ENCODE measurements at regions not wholly inside any gene's neighbourhood (a gene's known extent, or its start where the extent isn't known, plus 50 kb on each side); places are given as distances from the start of the nearest gene placed in this dataset.
"Not testable (repeated sequence)": the region's sequence is repeated elsewhere in the genome, so short reads cannot be mapped to it uniquely, and the experiment has no call there.

GRCh38 chr4:126385954-126386353 is 1071.2 kb downstream of the FAT4 start:
- no peak for DNase-seq

DNA sequence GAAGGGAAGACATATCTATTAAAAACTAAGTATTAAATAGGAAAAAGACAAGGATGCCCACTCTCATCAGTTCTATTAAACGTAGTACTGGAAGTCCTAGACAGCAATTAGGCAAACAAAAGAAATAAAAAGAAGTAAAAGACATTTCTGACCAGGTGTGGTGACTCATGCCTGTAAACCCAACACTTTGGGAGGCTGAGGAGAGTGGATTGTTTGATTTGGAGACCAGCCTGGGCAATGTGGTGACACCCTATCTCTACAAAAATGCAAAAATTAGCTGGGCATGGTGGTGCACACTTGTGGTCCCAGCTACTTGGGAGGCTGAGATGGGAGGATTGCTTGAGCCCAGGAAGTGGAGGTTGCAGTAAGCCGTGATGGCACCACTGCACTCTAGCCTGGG is 1071.8 kb downstream of the FAT4 start:
- no peak for DNase-seq

- DNase-seq, result no peak
These were observed 1080.9 kb downstream of the FAT4 start for GRCh38 chr4:126395664-126396063.

DNA sequence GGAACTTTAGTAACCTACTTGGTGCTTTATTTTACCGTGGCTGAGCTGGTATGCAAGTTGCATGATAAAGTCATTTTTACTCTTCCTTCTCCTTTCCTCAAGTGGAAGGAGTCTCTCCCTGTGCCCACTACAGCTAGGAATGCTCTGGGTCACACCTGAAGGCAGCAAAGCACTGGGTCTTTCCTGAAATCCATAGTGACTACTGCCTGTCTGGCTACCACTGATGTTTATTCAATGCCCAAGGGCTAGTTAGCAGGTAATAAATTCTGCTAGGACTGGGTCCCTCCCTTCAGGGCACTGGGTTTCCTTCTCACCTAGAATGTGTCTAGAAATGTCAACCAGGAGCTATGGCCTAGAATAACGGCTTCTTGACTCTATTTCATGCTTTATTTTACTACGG is 1081.4 kb downstream of the FAT4 start:
- DNase-seq, result no peak

- no peak for DNase-seq
These were observed 1081.9 kb downstream of the FAT4 start for GRCh38 chr4:126396703-126397102.

DNA sequence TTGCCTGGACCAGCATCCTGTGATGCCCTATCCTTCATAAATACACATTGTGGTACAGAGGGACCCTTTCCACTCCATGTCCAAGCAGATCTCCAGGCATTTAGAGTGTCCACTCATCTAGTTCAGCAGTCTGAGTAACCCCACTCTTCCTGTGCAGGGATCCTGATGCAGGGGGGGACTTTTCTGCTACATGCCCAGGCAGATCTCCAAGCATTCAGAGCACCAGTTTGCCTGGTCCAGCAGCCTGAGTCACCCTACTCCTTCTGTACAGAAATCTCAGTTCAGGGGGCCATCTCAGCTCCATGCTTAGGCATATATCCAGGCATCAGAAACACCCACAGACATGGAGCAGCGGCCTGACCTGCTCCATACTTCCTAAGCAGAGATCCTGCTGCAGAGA is 1089.8 kb downstream of the FAT4 start:
- no peak for DNase-seq

- DNase-seq, result peak; percentile 0
These were observed 1090.7 kb downstream of the FAT4 start for GRCh38 chr4:126405369-126405982.

GRCh38 chr4:126409746-126410145 is 1095.0 kb downstream of the FAT4 start:
- DNase-seq, result no peak

GRCh38 chr4:126411047-126411446 is 1096.3 kb downstream of the FAT4 start:
- no peak for DNase-seq

- not testable (repeated sequence) for DNase-seq
These were observed 1097.6 kb downstream of the FAT4 start for GRCh38 chr4:126412310-126412709.

DNA sequence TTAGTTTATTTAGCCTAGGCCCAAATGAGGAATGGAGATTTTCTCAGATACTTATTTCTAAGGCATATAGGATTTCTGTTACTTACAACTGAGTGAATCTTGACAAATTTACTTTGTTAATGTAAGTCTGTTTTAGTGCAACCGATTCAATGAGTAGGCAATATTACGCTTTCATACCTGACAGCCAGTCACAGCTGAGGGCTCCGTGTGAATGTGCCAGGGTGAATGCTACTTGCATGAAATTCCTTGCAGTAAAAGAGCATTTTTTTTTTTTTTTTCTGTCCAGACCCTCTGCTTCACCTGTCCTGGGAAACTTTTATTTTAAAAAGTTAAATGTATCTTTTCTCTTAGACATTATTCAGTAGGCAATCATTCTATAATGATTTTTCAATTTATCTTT is 1100.0 kb downstream of the FAT4 start:
- no peak for DNase-seq

DNA sequence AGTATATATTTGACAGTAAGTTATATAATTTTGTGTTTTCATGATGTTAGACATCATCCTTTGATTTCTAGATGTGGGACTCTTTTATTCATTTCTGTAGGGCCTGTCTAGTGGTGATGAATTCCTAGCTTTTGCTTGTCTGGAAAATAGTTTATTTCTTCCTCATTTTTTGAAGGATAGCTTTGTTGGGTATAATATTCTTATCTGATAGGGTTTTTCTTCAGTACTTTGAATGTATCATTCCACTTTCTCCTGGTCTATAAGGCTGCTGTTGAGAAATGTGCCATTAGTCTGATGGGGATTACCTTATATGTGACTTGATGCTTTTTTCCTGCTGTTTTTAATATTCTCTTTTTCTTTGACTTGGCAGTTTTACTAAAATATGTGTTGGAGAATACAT is 1104.5 kb downstream of the FAT4 start:
- no peak for DNase-seq

- DNase-seq, result no peak
These were observed 1113.1 kb downstream of the FAT4 start for GRCh38 chr4:126427853-126428252.

- no peak for DNase-seq
These were observed 1116.3 kb downstream of the FAT4 start for GRCh38 chr4:126431049-126431448.

- no peak for DNase-seq
These were observed 1120.7 kb downstream of the FAT4 start for GRCh38 chr4:126435491-126435890.

DNA sequence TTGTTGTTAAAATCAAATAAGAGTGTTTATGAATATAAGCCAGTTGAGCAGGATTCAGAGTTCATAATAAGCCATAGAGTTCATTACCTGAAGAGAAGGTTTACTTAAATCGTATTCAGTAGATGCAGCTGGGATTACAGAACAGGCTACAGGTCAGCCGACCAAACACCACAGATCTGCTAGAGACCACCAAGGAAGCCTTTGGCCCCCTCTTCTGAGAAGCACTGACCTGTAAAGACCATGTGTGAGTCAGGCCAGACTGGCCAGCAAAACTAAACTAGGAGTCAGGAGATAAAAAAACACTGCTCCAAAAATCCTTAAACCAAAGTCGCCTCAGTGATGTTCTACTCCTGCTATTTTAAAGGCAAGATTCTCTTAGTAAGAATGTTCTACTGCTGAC is 1125.5 kb downstream of the FAT4 start:
- no peak for DNase-seq

GRCh38 chr4:126441173-126442035 is 1126.6 kb downstream of the FAT4 start:
- DNase-seq, result no peak

DNA sequence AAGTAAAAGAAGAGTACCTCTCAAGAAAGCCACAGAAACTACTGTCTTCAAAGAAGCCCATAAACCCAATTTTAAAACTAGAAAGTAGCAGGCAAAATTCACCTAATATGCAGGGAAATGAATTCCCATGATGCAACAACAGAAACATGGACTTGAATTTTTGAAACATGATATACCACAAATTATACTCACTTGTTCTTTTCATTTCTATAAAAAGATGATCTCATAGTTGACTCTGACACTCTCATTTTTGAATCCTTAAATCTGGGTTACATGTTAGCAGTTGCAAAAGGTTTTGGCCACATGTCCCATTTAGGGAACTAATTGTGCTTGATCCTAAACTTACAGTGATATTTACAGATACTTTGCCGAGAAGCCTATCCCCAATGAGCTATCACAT is 1130.8 kb downstream of the FAT4 start:
- DNase-seq, result no peak

- DNase-seq, result no peak
These were observed 1132.2 kb downstream of the FAT4 start for GRCh38 chr4:126446917-126447316.

DNA sequence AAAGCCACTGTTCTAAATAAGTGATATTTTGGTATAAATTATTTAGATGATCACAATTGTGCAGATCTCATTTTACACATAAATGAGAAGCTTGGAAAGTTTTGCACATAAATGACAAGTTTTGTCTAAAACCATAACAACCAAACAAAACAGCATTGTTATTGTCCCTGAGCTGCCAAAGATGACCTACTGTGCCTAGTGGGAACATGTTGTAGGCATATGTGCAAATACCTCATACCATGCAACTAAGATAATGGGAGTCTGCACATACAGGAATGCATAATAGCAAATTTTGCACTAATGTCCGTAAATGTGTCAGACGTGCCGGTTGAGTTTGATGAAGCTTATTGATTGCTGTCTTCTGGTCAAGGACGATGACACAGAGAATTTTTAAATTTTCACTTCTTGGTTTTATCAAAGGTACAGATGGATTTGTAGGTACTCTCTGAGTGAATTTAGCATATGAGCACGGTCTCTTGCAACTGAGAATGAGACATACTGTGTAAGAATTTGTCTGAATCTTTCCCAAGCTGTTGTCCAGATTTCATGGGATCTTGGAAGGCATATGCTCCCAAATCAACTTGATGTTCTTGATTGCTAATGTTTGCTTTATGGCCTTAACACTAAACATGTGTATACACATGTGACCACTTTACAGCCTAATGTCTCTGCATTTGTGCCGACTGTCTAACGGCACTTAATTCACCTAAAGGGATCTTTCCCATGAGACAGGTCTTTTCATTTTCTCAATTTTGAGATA is 1133.5 kb downstream of the FAT4 start:
- no peak for DNase-seq

GRCh38 chr4:126451237-126451873 is 1136.6 kb downstream of the FAT4 start:
- no peak for DNase-seq

- no peak for DNase-seq
These were observed 1141.1 kb downstream of the FAT4 start for GRCh38 chr4:126455865-126456264.

DNA sequence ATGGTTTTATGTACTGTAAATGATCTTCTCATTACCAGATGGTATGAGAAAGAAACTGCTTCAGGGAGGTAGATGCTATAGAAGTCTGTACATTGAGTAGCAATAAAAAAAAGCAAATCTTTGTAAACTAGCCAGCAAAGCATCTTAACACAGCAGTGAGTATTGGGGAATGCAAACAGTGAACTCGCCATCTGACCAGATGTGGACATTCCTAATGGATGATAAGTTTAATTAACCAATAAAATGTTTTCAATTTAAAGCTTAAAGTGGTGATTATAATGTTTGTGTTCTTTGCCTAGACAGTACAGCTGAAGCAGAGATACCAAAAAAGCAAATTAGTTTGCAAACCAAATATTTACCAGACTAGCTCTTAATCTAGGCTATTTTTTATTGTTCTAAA is 1144.2 kb downstream of the FAT4 start:
- DNase-seq, result no peak
